HK-2 (cell line): ENCODE measurements at regions not wholly inside any gene's neighbourhood (a gene's known extent, or its start where the extent isn't known, plus 50 kb on each side); places are given as distances from the start of the nearest gene placed in this dataset.

Experiments used
- DNase-seq: peaks from one replicate; pipeline ENCODE4 v3.0.0-alpha.2; 2018; ENCODE audit not compliant: unreplicated experiment

DNA sequence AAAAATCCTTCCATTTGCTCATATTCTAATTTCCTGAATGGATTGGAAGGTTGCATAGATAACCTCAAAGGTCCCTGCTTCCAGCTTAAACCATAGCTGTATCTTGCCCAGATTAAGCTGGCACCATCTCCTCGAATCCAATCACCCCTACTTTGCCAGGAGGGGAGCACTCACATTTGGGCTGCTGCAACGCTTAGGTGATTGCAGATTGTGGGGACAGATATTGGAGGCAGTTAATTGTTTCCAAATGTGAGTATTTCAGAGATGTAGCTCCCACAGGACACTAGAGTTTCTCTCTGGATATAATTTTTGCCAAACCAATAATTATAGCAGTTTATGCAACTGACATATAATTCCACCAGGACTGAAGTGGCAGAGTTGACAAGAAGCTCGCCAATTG is 53.5 kb upstream of the ACSL1 start:
- DNase-seq: no peak

DNA sequence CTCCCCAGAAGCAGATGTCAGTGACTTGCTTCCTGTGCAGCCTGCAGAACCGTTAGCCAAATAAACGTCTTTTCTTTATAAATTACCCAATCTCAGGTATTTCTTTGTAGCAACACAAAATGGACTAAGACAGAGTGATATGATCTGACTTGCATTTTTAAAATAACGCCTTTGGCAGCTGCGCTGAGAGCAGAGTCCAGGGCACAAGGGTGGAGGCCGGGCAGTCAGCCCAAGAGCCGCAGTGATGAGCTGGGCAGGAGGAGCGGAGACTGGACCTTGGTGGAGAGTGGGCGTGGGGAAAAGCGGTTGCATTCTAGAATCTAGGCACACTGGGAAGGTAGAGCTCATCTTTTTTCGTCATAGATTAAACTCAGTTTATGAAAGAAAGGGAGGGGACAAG is 56.5 kb upstream of the ACSL1 start:
- no peak for DNase-seq

DNA sequence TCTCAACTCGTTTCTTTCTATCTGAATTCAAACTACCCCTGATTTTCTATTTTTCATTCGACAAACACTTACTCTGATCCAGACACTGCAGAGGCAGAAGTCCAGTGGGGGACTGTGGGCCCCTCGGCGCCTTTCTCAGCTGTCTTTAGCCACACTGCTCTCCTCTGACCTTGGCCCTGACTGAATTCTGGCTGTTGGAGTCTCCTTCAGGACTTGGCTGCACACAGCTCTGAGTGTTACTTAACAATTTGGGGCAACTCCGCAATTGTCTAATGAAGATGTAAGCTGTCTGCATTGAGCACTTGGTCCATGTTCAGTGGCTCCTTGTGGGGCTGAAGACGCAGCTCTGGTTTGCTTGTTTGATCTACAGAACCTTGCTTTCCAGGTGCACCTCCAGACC is 57.3 kb upstream of the ACSL1 start:
- no peak for DNase-seq

DNA sequence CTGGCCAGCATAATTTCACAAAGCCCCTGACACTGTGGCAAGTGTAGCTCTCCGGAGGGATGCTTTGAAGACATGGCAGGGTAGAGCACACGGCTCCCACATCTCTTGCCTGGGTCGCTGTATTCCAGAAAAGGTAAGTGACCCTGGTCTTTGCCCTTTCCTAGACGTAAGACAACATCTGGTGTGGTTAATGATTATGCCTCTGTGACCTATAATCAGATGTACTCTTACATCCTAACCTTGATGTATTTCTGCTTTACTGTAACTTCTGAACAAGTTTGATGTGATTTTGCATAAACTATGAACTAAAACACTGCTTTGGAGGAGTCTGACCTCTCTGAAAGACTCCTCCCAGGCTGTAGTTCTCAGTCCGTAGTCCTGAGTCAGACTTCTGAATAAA is 59.1 kb upstream of the ACSL1 start:
- DNase-seq: no peak

DNA sequence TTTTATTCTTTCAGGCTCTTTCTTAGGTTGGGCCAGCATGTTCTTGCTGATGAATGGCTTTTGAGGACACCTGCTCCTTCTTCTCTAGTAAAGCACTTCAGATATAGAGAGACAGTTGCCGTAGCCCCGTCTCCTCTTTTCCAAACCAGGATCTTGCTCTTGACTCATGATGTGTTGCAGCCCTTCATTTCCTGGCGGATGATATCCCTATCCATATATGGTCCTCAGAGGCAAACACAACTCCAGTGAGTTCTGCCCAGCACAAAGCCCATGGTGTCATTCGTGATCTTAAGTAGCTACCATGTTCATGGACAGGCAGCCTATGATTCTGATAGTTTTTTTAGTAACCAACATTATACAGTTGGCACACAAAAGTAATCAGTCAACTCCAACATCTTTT is 59.8 kb upstream of the ACSL1 start:
- DNase-seq: no peak

DNA sequence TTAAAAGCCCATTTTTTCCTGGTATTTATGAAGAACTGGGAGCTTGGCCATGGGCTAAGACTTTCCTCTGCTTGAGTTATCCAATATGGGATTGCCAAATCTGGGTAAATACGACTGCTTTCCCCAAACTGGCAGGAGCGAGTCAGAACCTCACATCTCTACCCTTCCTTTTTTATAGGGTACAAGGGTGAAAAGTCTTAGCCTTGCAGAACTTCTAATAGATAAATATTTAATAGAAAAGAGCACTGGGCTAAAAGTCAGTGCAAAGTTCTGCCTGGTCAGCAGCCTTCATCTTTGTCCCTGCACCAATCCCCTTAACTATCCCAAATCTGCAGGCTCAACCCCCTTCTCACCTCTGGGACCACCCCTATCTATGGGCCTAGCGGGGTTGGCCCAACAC is 61.6 kb upstream of the ACSL1 start:
- DNase-seq: no peak

DNA sequence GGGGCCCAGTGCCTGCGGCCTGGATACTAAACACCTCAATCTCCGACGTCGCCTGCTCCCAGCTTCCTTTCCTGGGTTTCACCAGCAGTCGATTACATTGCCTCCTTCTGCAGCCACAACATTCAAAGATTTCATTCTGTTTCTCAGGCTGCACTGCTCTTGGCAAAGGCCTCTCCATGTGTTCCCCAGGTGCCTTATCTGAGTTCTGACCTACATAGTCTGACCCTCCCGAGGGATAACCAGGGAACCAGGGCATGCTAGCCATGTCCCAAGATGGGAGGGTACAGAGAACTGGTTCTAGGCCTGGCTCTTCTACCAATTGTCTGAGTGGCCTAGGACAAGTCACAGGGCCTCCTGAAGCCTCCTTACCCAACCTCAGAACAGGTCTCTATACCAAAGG is 62.2 kb upstream of the ACSL1 start:
- no peak for DNase-seq

DNA sequence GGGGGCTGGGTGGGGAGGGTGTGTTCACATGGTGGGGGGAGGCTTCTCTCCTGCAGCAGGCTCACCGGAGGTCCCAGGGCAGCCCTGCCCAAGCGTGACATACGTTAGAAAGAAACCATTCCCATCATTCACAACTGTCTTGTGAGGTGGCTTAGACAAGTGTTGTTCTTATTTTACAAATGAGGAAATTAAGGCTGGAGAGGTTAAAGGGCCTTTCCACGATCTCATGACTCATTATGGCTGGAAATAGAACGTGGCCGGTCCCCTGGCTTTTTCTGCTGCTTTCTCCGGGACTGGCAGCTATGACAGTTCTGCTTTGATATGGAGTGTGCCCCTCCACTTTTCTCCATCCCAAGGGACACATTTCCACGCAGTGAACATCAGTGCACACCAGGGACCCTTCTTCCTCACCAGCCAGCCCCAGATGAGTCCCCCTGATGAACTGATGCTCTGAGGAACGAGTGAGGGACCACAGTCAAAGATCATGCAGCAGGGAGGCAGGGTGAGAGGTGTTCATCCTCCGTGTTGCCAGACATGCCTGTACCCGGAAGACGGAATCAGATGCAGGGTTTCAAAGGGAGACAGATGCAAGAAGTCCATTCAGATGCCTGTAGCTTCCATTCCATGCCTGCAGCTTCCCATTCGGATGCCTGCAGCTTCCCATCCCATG is 64.0 kb upstream of the ACSL1 start:
- DNase-seq: no peak

DNA sequence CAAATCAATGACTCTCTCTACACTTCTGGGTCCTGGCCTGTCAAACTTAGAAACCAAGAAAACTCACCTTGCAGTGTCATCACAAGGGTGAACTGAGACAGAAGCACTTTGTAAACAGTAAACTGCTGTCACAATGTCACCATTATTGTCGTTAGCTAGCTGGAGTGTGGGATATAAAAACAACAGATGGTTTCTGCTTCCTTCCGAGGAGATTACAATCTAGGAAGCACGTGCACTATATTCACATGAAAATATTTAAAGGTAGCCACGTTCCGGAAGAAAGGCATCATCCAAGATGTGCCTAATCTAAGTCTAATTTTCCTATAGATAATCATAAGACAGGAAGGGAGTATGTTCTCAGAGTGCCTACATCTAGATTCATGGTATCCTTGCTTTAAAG is 64.7 kb upstream of the ACSL1 start:
- DNase-seq: no peak

DNA sequence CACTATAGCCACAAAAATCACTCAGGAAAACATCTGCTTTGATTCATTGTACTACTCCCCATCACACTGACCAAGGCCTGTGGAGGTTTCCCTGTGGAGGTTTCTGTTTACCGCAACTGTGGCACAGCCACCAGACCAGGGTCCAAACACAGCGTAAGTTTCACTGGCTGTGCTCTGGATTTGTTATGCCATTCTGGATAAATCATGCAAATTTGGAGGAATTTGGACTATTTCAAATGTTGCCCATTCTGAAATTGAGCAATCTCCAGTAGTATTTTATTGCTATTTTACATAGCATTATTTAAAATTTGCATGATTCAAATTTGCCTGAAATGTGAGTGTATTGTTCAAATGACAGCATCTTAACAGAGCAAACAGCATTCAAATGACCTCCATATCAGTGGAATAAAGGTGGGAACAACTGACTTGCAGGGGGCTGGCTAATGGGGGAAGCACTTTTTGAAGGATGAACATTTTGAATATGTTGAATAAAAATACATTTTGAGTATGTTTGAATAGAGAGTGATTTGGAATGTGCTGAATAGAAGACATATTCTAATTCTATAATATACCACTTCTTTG is 66.1 kb upstream of the ACSL1 start:
- no peak for DNase-seq

DNA sequence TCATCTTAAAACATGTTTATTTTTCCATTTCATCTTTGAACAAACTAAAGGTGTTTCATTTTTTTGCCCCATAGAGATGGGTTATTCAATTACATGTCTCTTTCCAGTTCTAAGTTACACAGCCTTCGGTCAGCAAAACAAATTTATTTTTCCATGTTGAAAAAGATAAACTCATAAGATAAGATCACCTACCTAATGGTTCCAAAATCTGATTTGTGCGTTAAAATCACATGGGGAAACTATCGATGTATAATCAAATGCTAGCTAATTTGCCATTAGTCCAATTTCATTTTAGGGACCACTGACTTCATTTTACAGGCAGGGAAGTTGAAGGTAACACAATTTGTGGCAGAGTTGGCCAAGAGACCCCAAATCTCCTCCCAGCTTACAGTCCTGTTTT is 67.2 kb upstream of the ACSL1 start:
- no peak for DNase-seq

DNA sequence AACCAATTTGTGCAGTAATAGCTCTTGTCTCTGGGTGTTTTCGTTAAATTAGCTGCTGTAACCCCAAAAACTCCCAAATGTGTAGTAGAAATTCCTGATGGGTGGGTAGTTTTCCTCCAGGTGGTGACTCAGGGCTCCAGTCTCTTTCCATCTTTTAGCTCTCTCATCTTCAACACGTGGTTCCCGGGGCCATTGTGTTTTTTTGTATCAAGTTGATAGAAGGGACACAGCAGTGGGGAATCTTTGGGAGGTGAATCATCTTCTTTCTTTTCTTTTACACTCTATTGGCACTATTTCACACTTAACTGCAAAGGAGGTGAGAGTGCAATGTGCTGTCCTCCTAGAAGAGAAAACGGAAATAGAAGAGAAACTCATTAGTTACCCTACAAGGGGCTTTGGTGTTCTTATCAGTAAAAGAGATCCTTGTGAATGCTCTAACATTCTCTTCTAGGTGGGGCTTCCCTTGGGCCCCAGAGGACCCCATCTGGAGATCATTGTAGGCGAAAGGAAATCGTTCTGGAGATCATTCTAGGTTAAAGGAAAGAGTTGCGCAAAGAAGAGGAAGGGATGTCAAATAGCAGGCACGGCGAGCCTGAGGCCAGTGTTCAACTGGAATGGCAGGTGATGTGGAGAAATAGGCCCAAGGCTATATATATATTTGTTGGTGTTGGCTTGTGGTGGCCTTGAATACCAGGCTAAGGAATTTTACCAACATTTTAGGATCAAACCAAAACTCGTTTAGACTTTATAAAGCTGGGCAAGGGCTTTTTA is 68.2 kb upstream of the ACSL1 start:
- no peak for DNase-seq

DNA sequence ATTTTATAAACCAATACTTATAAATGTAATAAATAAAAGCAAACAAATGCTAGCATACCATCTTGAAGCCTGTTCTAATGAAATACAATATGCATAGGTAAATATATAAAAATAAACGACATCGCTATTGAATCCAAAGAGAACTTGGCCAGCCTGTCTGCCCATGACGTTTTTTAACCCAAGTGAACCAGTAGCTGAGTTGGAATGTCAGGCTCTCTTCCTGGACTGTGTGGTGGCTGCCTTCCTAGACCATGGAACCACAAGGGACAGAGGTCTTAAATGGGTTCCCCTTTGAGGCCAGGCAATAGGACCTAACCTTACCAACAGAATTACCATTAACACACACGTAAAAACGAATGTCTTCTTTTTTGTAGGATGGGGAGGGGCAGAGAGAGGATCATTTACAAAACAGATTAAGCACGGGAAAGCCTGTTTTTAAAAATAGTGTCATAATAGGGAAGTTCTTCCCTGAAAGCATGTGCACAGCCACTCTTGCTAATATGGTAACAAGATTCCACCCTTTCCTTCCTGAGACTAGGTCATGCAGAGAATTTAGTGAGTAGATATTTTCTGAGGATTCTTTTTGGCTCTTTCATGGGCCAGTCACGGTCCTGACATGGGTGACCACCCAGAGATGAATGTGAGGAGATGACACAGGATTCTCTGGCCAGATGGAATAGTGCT is 69.4 kb upstream of the ACSL1 start:
- no peak for DNase-seq

DNA sequence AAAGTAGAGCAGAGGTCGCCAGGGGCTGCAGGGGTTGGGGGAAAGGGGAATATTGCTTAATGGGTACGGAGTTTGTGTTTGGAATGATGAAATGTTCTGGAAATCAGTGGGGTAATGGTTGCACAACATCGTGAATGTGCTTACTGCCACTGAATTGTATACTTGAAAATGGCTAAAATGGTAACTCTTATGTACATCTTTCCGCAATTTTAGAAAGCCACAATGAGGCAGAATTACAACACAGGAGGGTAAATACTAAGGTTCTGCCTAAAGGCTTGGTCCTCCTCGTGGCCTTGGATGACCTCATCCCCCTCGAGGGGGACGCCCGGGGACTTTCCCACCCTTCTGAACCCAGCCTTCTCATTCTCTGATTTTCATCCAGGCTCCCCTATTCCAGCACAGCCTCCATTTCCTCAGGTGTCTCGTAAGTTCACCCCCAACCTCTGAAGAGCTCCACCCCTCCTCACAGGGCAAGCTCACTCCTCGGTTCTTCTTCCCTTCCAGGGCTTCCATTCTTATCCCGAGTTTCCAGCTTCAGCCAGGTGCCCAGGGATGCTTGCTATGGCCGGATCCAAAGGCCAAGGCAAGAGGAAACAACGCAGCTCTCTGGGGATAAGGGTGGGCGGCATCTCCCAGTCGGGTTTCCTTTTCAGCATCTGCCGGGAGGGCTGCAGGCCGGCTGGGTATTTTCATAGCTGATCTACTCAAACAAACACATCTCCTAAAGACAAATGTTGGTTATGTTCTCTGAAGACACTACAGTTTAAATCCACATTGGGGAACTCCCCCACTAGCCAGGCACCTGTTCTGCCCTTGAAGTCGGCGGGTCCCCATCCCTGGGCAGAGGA is 71.3 kb upstream of the ACSL1 start:
- DNase-seq: no peak

DNA sequence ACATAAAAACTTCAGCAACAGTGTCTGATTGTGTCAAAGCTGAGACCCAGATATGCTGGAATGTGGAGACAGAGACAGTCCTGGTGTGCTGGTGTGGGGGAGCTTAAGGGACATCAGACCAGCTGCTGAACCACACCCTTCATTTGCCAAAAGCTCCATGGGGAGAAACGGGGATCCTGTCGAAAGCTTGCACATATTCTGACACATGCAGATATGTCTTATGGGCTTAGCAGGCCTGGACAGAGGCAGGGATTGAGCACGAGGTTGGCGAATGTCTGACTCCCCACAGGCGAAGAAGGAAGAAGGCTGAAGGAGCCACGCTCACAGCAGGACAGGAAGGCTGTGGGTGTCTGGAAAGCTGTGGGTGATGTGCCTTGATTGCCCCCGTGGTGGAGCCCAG is 72.1 kb upstream of the ACSL1 start:
- DNase-seq: no peak

DNA sequence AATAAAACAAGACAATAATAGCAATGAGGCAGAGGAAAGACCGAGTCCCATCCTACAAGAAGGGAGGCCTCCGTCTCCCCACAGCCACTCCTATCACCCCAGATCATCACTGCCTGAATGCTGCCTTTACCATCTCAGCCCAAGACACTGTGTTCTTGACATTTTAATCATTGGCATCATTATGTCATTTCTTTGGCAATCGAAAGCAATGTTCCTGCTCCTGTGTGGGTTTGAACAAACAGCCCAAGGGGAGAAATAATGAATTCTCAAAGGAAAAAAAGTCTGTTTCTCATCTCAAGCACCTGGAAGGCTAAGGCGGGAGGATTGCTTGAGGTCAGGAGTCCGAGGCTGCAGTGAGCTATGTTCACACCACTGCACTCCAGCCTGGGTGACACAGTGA is 73.0 kb upstream of the ACSL1 start:
- DNase-seq: no peak

DNA sequence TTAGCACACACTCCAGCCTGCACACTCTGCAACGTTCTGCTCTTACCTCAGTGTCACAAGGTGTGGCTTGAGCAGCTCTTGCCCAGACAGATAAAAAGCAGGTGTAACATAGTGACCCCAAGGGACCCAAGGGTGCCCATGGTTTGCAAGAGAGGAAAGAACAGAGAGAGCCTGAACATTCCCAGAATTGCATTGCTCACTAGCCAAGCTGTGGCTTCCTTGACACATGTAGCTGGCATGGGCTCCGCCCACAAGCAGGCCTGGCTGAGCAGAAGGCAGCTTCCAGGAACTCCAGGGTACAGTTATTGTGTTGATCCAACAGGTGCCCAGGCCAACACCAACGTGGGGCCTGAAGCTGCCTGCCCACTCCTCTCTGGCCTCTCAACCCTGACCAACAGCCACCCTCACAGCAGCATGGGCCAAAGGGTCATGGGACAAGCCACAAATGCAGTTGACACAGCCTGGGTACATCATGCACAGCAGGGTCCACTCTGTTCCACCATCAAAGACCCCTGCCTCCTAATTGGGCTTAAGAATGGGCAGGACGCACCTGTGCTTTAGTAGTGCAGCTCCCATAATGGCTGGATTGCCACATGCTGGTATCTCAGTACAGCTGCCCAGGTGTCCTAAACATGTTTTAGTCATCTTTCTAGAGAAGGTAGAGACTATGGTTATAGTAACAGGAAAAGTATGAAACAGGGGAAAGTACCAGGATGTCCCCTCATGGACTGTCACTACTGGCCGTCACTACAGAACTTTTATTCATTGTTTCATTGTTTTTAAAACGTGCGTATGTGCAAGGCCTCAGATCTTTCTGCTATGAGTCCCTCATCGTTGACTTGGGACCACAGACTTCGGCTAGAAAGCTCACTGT is 73.7 kb upstream of the ACSL1 start:
- DNase-seq: peak; percentile 17

DNA sequence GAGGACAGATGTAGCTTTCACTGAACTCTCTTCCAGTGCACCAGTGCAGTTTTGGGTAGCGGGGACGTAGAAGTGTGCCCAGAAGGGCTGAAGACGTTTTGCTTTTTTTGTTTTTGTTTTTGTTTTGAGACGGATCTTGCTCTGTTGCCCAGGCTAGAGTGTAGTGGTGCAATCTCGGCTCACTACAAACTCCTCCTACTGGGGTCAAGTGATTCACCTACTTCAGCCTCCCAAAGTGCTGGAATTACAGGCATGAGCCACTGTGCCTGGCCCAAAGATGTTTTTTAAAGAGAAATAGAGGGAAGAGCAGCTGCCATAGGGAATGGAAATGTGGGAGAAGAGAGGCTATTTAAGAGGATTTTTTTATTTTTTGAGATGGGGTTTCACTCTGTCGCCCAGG is 74.4 kb upstream of the ACSL1 start:
- no peak for DNase-seq

DNA sequence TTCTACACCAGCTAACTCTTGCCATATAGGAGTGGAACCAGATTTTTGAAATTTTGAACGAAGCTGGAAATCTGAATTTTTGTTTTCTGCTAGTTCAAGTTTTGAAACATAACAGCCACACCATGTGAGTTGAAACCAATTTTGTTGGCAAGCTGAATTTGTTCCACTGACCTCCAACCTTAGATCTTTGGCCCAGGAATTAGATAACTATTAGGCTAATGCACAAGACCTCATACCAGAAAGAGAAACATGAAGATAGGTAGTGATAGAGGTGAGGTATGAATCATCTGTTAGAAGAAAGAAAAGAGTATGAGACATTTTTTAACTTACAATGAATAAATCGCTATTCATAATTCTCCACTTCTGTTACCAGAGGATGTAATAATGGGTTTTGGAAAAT is 76.8 kb upstream of the ACSL1 start:
- no peak for DNase-seq

DNA sequence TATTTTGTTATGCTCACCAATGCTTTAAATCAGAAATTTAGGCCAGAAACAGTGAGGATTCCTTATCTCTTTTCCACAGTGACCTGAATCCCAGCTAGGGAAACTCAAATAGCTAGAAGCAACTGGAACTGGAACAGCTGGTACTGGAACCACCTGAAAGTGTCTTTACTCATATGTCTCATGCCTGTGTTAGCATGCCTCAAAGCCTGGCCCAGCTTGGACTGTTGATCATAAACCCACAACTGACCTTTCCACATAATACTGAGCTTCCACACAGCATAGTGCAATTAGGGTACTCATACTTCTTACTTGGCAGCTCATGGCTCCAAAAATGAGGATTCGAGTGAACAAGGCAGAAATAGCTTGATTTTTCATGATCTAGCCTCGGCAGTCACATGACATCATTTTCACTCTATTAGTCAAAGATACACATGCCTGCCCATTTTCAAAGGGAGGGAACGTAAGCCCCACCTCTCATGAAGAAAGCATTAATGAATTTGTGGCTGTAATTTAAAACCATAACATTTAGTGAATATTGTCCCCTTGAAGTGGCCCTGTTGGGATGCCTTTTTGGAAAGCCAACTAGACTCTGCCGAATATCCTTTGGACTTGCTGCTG is 80.8 kb upstream of the ACSL1 start:
- no peak for DNase-seq
